ENCODE measurements at regions not wholly inside any gene's neighbourhood (a gene's known extent, or its start where the extent isn't known, plus 50 kb on each side); places are given as distances from the start of the nearest gene placed in this dataset.
"Not testable (repeated sequence)": the region's sequence is repeated elsewhere in the genome, so short reads cannot be mapped to it uniquely, and the experiment has no call there.

DNA sequence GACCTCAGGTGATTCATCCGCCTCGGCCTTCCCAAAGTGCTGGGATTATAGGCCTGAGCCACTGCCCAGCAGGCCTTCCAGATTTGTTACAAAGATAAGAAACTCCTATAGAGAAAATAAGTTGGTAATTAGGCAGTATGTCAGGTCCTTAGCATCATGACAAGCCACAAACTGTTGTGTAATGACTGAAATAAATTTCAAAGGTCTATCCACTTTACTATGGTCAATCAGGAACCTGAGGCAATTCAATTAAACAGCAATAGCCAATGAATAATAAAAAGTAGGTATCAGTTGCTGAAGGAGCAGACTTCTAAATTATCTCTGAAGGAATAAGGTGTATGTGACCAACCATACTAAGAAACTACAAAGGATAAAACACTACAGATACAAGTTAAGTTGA lies 62.4 kb upstream of the ATIC start:
- H3K9ac ChIP-seq (ENCODE audit: extremely low read depth, insufficient read length, low read length) = no peak overlapping the region
- no CpG with 5 or more reads among the region's 2 CpGs for WGBS (ENCODE audit: extremely low coverage, insufficient read length, low lambda C conversion rate)
- TF ChIP-seq, protein P1, sequence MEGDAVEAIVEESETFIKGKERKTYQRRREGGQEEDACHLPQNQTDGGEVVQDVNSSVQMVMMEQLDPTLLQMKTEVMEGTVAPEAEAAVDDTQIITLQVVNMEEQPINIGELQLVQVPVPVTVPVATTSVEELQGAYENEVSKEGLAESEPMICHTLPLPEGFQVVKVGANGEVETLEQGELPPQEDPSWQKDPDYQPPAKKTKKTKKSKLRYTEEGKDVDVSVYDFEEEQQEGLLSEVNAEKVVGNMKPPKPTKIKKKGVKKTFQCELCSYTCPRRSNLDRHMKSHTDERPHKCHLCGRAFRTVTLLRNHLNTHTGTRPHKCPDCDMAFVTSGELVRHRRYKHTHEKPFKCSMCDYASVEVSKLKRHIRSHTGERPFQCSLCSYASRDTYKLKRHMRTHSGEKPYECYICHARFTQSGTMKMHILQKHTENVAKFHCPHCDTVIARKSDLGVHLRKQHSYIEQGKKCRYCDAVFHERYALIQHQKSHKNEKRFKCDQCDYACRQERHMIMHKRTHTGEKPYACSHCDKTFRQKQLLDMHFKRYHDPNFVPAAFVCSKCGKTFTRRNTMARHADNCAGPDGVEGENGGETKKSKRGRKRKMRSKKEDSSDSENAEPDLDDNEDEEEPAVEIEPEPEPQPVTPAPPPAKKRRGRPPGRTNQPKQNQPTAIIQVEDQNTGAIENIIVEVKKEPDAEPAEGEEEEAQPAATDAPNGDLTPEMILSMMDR (conservative IDR thresholded peaks at IDR 0.05) = no peak
- H2BK5ac ChIP-seq (ENCODE audit: insufficient read length, low read length) = no peak overlapping the region
- no peaks in the 10 kb centered on the region for H3K79me2 ChIP-seq (ENCODE audit: insufficient read depth, low read length)
- H2BK12ac ChIP-seq (ENCODE audit: insufficient read length, low read depth, low read length) = no peak overlapping the region
- peaks cover 19 to 35% of the 10 kb centered on the region in 2 experiments; a peak in 4 of 5 replicates for H3K9me3 Mint-ChIP-seq
- H3K56ac ChIP-seq (ENCODE audit: insufficient read length, low read depth, low read length) = no peak overlapping the region
- H3K23me2 ChIP-seq (ENCODE audit: insufficient read length, low read depth, low read length, poor library complexity, severe bottlenecking) = no peaks in the 10 kb centered on the region
- no peak overlapping the region for H4K8ac ChIP-seq (replicated peaks; ENCODE audit: insufficient read length, low read depth, low read length)
- H3K9me3 ChIP-seq (ENCODE audit: control insufficient read depth, low read depth, low read length) = no peaks in the 10 kb centered on the region
- no peak overlapping the region for H2BK120ac ChIP-seq (ENCODE audit: low read depth, low read length, poor library complexity, severe bottlenecking)
- H4K5ac ChIP-seq (ENCODE audit: insufficient read length, low read depth, low read length) = no peak overlapping the region
- no peak overlapping the region for H2AK5ac ChIP-seq (ENCODE audit: insufficient read length, low read length)
- no peak overlapping the region for H3K27ac ChIP-seq (ENCODE audit: insufficient read length, low read depth, low read length)
- no peak overlapping the region for H3K27ac Mint-ChIP-seq
- H3K14ac ChIP-seq (ENCODE audit: insufficient read depth, low read length) = no peak overlapping the region
- H3K23ac ChIP-seq (ENCODE audit: insufficient read length, low read depth, low read length) = no peak overlapping the region
- H4K20me1 ChIP-seq (ENCODE audit: control insufficient read depth, insufficient read depth, insufficient read length) = no peaks in the 10 kb centered on the region
- peaks cover 7 to 27% (median 11%) of the 10 kb centered on the region in 3 experiments for H3K36me3 Mint-ChIP-seq (ENCODE audit: insufficient read depth in 1 of 3, low read depth in 3 of 3)
- H3K4me2 ChIP-seq (ENCODE audit: insufficient read depth, insufficient read length, low read length) = no peak overlapping the region
- no peak overlapping the region for H3K4ac ChIP-seq (ENCODE audit: low read depth, low read length)
- no peak overlapping the region for H3T11ph ChIP-seq (ENCODE audit: low read length)
- H3K4me1 ChIP-seq (ENCODE audit: insufficient read depth, low read length) = no peaks in the 10 kb centered on the region
- no peak overlapping the region for H2BK15ac ChIP-seq (ENCODE audit: low read depth, low read length)
- DNase-seq = no peak
- no peaks in the 10 kb centered on the region for H3K27me3 ChIP-seq (ENCODE audit: insufficient read depth, low read length)
- H2AFZ ChIP-seq (ENCODE audit: low read length) = no peak overlapping the region
- H3K4me1 Mint-ChIP-seq = no peaks in the 10 kb centered on the region
- H3K4me3 Mint-ChIP-seq = no peak overlapping the region
- no peak overlapping the region for H2BK20ac ChIP-seq (ENCODE audit: low read depth, low read length, poor library complexity, severe bottlenecking)
- H4K91ac ChIP-seq (ENCODE audit: insufficient read length, low read depth, low read length) = no peak overlapping the region
- H3K79me1 ChIP-seq (ENCODE audit: insufficient read depth, low read depth, low read length, poor library complexity, severe bottlenecking) = no peaks in the 10 kb centered on the region
- H3K27me3 Mint-ChIP-seq (ENCODE audit: low read depth) = no peaks in the 10 kb centered on the region
- H3K18ac ChIP-seq (ENCODE audit: insufficient read length, low read depth, low read length) = no peak overlapping the region

DNA sequence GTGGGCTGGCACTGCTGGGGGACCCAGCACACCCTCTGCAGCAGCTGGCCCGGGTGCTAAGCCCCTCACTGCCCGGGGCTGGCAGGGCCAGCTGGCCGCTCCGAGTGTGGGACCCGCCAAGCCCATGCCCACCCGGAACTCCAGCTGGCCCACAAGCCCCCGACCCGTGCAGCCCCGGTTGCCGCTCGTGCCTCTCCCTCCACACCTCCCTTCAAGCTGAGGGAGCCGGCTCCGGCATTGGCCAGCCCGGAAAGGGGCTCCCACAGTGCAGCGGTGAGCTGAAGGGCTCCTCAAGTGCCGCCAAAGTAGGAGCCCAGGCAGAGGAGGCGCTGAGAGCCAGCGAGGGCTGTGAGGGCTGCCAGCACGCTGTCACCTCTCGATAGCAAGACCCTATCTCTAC lies 65.9 kb upstream of the ATIC start:
- H3K14ac ChIP-seq (ENCODE audit: insufficient read depth, low read length); H3K4ac ChIP-seq (ENCODE audit: low read depth, low read length); H3T11ph ChIP-seq (ENCODE audit: low read length); H3K27me3 ChIP-seq (ENCODE audit: insufficient read depth, low read length); H2BK15ac ChIP-seq (ENCODE audit: low read depth, low read length); H2BK20ac ChIP-seq (ENCODE audit: low read depth, low read length, poor library complexity, severe bottlenecking); H3K4me1 Mint-ChIP-seq; H3K9me3 ChIP-seq (ENCODE audit: control insufficient read depth, low read depth, low read length); H4K8ac ChIP-seq (replicated peaks; ENCODE audit: insufficient read length, low read depth, low read length); H3K79me2 ChIP-seq (ENCODE audit: insufficient read depth, low read length); H4K20me1 ChIP-seq (ENCODE audit: control insufficient read depth, insufficient read depth, insufficient read length); H2BK120ac ChIP-seq (ENCODE audit: low read depth, low read length, poor library complexity, severe bottlenecking); H3K9ac ChIP-seq (ENCODE audit: extremely low read depth, insufficient read length, low read length); DNase-seq; H3K4me1 ChIP-seq (ENCODE audit: insufficient read depth, low read length); H3K23ac ChIP-seq (ENCODE audit: insufficient read length, low read depth, low read length); H3K18ac ChIP-seq (ENCODE audit: insufficient read length, low read depth, low read length); H3K56ac ChIP-seq (ENCODE audit: insufficient read length, low read depth, low read length); H2BK5ac ChIP-seq (ENCODE audit: insufficient read length, low read length); H3K79me1 ChIP-seq (ENCODE audit: insufficient read depth, low read depth, low read length, poor library complexity, severe bottlenecking); H3K27me3 Mint-ChIP-seq (ENCODE audit: low read depth); H2BK12ac ChIP-seq (ENCODE audit: insufficient read length, low read depth, low read length); H3K4me3 Mint-ChIP-seq; H2AK5ac ChIP-seq (ENCODE audit: insufficient read length, low read length); H3K27ac ChIP-seq (ENCODE audit: insufficient read length, low read depth, low read length); H4K91ac ChIP-seq (ENCODE audit: insufficient read length, low read depth, low read length); H2AFZ ChIP-seq (ENCODE audit: low read length); H3K23me2 ChIP-seq (ENCODE audit: insufficient read length, low read depth, low read length, poor library complexity, severe bottlenecking); H3K4me2 ChIP-seq (ENCODE audit: insufficient read depth, insufficient read length, low read length); H4K5ac ChIP-seq (ENCODE audit: insufficient read length, low read depth, low read length); H3K27ac Mint-ChIP-seq: not testable (repeated sequence)
- H3K36me3 Mint-ChIP-seq (ENCODE audit: insufficient read depth in 1 of 3, low read depth in 3 of 3) = peaks cover 2 to 13% (median 5%) of the 10 kb centered on the region in 3 experiments; a peak in 4 of 7 replicates
- no CpG with 5 or more reads among the region's 20 CpGs for WGBS (ENCODE audit: extremely low coverage, insufficient read length, low lambda C conversion rate)
- H3K9me3 Mint-ChIP-seq = peaks cover 2 to 15% of the 10 kb centered on the region in 2 experiments; a peak in 4 of 5 replicates

All from H9 (cell line).